ENCODE measurements at regions not wholly inside any gene's neighbourhood (a gene's known extent, or its start where the extent isn't known, plus 50 kb on each side); places are given as distances from the start of the nearest gene placed in this dataset.
"Not testable (repeated sequence)": the region's sequence is repeated elsewhere in the genome, so short reads cannot be mapped to it uniquely, and the experiment has no call there.

DNA sequence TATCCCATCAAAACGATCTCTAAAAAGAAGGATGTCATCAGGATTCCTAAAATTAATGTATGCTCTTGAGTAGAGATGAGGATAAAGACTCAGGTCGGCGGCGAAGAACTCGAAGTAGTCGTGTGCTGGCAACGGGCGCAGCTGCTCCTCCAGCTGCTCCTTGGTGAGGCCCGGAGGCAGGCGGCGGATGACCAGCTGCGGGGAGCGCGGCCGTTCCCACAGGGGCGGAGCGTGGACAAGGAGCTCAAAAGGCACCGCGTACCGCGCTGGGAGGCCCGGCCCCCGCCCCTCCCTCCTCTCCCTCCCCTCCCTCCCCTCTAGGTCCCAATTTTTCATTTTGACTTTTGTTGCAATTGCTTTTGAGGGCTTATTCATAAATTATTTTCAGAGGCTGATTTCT lies 90.7 kb downstream of the LGALS9B start:
- TF ChIP-seq, protein P1, sequence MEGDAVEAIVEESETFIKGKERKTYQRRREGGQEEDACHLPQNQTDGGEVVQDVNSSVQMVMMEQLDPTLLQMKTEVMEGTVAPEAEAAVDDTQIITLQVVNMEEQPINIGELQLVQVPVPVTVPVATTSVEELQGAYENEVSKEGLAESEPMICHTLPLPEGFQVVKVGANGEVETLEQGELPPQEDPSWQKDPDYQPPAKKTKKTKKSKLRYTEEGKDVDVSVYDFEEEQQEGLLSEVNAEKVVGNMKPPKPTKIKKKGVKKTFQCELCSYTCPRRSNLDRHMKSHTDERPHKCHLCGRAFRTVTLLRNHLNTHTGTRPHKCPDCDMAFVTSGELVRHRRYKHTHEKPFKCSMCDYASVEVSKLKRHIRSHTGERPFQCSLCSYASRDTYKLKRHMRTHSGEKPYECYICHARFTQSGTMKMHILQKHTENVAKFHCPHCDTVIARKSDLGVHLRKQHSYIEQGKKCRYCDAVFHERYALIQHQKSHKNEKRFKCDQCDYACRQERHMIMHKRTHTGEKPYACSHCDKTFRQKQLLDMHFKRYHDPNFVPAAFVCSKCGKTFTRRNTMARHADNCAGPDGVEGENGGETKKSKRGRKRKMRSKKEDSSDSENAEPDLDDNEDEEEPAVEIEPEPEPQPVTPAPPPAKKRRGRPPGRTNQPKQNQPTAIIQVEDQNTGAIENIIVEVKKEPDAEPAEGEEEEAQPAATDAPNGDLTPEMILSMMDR (conservative IDR thresholded peaks at IDR 0.05): not testable (repeated sequence)
- TF ChIP-seq ZFX (IDR thresholded peaks at IDR 0.05): not testable (repeated sequence)

Data from C4-2B (cell line).